GM12892 (cell line): ENCODE measurements at regions not wholly inside any gene's neighbourhood (a gene's known extent, or its start where the extent isn't known, plus 50 kb on each side); places are given as distances from the start of the nearest gene placed in this dataset.

Experiments
- POLR2A ChIP-seq: IDR thresholded peaks from 2 replicates; pipeline ENCODE4 v1.6.1; 2011; ENCODE audit warnings: low read depth, low read length, control low read depth
- POLR2AphosphoS5 ChIP-seq: IDR thresholded peaks from 2 replicates; pipeline ENCODE4 v1.6.1; 2011; ENCODE audit warnings: low read depth, low read length, control low read depth
- TAF1 ChIP-seq: IDR thresholded peaks from 2 replicates; pipeline ENCODE4 v1.6.1; 2011; ENCODE audit warnings: low read depth, mild to moderate bottlenecking, control low read depth, low read length, borderline replicate concordance

- TF ChIP-seq POLR2A (no peak), POLR2AphosphoS5 (no peak), TAF1 (no peak)
Observed at GRCh38 chr1:14064649-14065442, 364.9 kb downstream of the PRDM2 start.
